Fibroblast of the aortic adventitia (primary cell): ENCODE measurements at regions not wholly inside any gene's neighbourhood (a gene's known extent, or its start where the extent isn't known, plus 50 kb on each side); places are given as distances from the start of the nearest gene placed in this dataset.

Source experiments
- DNase-seq: peaks from one replicate; pipeline ENCODE4 v3.0.0-alpha.2; 2010; ENCODE audit warnings: low read depth
- H3K4me3 ChIP-seq: 2 replicates; pipeline ENCODE4 v1.5.1; 2011; ENCODE audit warnings: low read depth, mild to moderate bottlenecking, control low read depth, low read length, moderate library complexity
- CTCF ChIP-seq: IDR thresholded peaks from 2 replicates; pipeline ENCODE4 v1.5.1; 2011; ENCODE audit warnings: mild to moderate bottlenecking, low read length, control low read depth, inconsistent platforms; ENCODE audit not compliant: insufficient read depth

- no peak for DNase-seq
- no peak for TF ChIP-seq CTCF
These were observed 504.0 kb upstream of the RBFOX1 start for GRCh38 chr16:6828690-6829089.

GRCh38 chr16:6827931-6828330 lies 504.7 kb upstream of the RBFOX1 start:
- no peak for TF ChIP-seq CTCF
- no peak overlapping the region for H3K4me3 ChIP-seq
- DNase-seq, result no peak

More at GRCh38 chr16:6828690-6829089, 504.0 kb upstream of the RBFOX1 start:
- H3K4me3 ChIP-seq, result no peak overlapping the region

GRCh38 chr16:6827267-6827666 lies 505.4 kb upstream of the RBFOX1 start:
- H3K4me3 ChIP-seq, result no peak overlapping the region
- TF ChIP-seq CTCF, result no peak
- DNase-seq, result no peak

GRCh38 chr16:6822041-6822440 lies 510.6 kb upstream of the RBFOX1 start:
- TF ChIP-seq CTCF, result no peak
- DNase-seq, result no peak
- H3K4me3 ChIP-seq, result no peak overlapping the region

- no peak for TF ChIP-seq CTCF
- no peak overlapping the region for H3K4me3 ChIP-seq
- no peak for DNase-seq
These were observed 528.2 kb upstream of the RBFOX1 start for GRCh38 chr16:6804461-6804860.

- no peak for TF ChIP-seq CTCF
- DNase-seq, result no peak
- H3K4me3 ChIP-seq, result no peak overlapping the region
These were observed 529.5 kb upstream of the RBFOX1 start for GRCh38 chr16:6803176-6803575.

- no peak for TF ChIP-seq CTCF
- no peak for DNase-seq
- H3K4me3 ChIP-seq, result no peak overlapping the region
These were observed 535.4 kb upstream of the RBFOX1 start for GRCh38 chr16:6797223-6797622.
